Endothelial cell (in vitro differentiated cells): ENCODE measurements at regions not wholly inside any gene's neighbourhood (a gene's known extent, or its start where the extent isn't known, plus 50 kb on each side); places are given as distances from the start of the nearest gene placed in this dataset.

Experiments
- DNase-seq: peaks from one replicate; pipeline ENCODE4 v3.0.0; 2021; ENCODE audit warnings: low spot score
- H3K27ac Mint-ChIP-seq: one replicate; pipeline ENCODE4 v1.8.0; 2021; ENCODE audit warnings: mixed read lengths, inconsistent platforms; ENCODE audit not compliant: unreplicated experiment
- H3K27me3 Mint-ChIP-seq: one replicate; pipeline ENCODE4 v1.8.0; 2021; ENCODE audit warnings: mild to moderate bottlenecking, moderate library complexity, mixed read lengths, inconsistent platforms; ENCODE audit not compliant: unreplicated experiment
- H3K36me3 Mint-ChIP-seq: one replicate; pipeline ENCODE4 v1.8.0; 2021; ENCODE audit warnings: mild to moderate bottlenecking, low read depth, mixed read lengths, inconsistent platforms; ENCODE audit not compliant: unreplicated experiment
- H3K4me1 Mint-ChIP-seq: one replicate; pipeline ENCODE4 v1.8.0; 2021; ENCODE audit warnings: mild to moderate bottlenecking, mixed read lengths, inconsistent platforms; ENCODE audit not compliant: unreplicated experiment
- H3K4me3 Mint-ChIP-seq: one replicate; pipeline ENCODE4 v1.8.0; 2021; ENCODE audit warnings: mild to moderate bottlenecking, mixed read lengths, inconsistent platforms; ENCODE audit not compliant: unreplicated experiment
- H3K9me3 Mint-ChIP-seq: one replicate; pipeline ENCODE4 v1.8.0; 2021; ENCODE audit warnings: mixed read lengths, inconsistent platforms; ENCODE audit not compliant: unreplicated experiment
- TF ChIP-seq, protein P1 (sequence below): fragments of 200-600 bp; sonication (generic); IDR thresholded peaks from one replicate; pipeline ENCODE4 v1.5.0; 2021; ENCODE audit warnings: antibody characterized with exemption; ENCODE audit not compliant: unreplicated experiment

DNA sequence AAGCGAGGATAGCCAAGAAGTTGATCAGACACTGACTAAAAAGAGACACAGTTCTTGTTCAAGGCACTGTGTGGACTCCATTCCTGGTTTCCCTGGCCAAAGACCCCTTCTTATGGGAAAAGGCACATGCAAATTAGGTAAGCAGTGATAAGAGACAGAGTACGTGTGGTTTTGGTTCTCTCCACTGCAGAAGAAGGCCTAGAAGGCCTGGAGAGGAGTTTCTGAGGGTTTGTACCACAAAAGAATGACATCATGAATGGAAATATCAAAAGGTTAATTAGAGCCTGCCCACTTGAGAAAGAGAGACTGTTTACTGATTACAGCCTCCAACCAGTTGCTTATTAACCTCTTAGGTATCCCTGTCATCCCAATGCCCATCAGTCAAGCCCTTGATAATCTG is 137.5 kb downstream of the ZNF365 start:
- TF ChIP-seq, protein P1, sequence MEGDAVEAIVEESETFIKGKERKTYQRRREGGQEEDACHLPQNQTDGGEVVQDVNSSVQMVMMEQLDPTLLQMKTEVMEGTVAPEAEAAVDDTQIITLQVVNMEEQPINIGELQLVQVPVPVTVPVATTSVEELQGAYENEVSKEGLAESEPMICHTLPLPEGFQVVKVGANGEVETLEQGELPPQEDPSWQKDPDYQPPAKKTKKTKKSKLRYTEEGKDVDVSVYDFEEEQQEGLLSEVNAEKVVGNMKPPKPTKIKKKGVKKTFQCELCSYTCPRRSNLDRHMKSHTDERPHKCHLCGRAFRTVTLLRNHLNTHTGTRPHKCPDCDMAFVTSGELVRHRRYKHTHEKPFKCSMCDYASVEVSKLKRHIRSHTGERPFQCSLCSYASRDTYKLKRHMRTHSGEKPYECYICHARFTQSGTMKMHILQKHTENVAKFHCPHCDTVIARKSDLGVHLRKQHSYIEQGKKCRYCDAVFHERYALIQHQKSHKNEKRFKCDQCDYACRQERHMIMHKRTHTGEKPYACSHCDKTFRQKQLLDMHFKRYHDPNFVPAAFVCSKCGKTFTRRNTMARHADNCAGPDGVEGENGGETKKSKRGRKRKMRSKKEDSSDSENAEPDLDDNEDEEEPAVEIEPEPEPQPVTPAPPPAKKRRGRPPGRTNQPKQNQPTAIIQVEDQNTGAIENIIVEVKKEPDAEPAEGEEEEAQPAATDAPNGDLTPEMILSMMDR = no peak
- Mint-ChIP-seq H3K9me3 (no peaks in the 10 kb centered on the region), H3K27ac (no peak overlapping the region), H3K36me3 (no peaks in the 10 kb centered on the region), H3K4me3 (no peak overlapping the region), H3K4me1 (no peaks in the 10 kb centered on the region), H3K27me3 (no peaks in the 10 kb centered on the region)
- DNase-seq = no peak

DNA sequence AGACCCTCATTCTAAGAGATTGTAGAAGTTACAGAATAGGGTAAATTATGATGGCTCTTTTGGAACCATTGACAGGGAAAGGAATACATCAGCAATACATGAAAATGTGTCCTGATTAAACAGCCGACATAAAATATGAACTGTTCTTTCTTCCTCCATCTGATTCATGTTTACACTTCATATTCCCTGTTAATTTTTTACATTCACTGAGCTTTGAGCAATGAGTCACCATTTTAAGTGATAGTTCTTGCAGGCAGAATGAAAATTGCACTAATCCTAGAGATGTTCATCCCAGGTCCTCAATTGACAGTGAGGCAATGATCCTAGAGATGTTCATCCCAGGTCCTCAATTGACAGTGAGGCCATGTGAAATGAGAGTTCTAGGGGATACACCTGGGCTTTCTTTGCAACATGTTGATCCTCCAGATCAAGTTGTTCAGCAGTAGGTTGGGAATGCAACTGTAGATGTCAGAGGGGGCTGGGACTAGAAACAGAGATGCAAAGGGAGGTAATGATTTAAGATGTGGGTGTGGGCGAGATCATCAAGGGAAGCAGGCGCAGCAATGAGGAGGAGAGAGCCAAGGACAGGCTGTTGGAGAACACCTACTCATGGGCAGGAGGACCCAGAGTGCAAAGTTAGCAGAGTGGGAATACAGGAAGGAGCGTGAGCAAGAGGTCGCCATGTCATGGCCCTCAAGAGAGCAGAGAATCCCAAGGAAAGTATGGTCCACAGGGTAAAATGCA is 138.7 kb downstream of the ZNF365 start:
- no peak for DNase-seq
- Mint-ChIP-seq H3K4me1 (no peaks in the 10 kb centered on the region), H3K27ac (no peak overlapping the region), H3K36me3 (no peaks in the 10 kb centered on the region), H3K27me3 (no peaks in the 10 kb centered on the region), H3K4me3 (no peak overlapping the region), H3K9me3 (no peaks in the 10 kb centered on the region)
- TF ChIP-seq, protein P1 = no peak

DNA sequence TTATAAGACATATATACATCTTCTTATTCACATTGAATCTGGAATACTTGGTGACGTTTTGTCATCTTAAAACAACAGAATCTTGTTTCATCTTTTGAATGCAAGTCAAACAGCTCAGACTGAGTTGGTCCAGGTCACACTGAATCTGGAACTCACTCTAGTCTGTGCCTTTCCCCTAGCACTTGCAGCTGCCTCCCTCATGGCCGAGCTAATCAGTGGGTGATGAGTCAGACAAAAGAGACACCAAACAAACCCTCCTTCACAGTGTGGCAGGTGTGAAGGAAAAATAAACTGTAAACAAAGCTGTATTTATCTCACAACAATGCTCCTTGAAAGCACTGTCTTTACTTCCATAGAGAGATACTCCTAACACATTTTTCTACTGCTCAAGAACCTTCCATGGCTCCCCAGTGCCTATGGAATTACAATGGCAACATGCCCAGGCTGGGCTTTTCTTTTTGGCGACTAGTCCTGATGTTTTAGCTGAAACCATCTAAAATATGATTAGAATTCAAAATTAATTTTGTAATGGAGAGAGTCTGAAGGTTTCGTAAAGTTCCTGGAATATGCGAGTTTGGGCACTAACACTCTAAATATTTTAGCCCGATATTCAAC is 140.0 kb downstream of the ZNF365 start:
- Mint-ChIP-seq H3K36me3 (no peaks in the 10 kb centered on the region), H3K4me3 (no peak overlapping the region), H3K9me3 (no peaks in the 10 kb centered on the region), H3K27ac (no peak overlapping the region), H3K27me3 (no peaks in the 10 kb centered on the region), H3K4me1 (no peaks in the 10 kb centered on the region)
- TF ChIP-seq, protein P1 = no peak
- no peak for DNase-seq

DNA sequence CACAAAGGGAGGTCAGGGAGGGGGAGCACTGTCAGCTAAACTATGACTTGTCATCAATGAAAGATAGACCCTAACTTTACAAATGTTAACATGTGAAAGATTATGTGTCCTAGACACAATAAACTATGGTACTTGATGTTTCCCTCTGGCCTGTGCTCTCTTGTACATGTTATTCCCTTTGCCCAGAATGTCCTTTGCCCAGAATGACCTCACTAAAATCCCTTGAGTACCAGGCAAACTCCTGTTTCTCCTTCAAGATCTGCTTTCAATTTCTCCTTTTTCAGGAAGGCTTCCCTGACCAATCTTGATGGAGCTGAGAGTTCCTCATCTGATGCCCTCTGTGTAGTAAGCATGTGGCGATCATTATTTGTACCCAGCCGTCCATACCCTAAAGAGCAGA is 143.1 kb downstream of the ZNF365 start:
- Mint-ChIP-seq H3K27ac (no peak overlapping the region), H3K36me3 (no peaks in the 10 kb centered on the region), H3K4me1 (no peaks in the 10 kb centered on the region), H3K27me3 (no peaks in the 10 kb centered on the region), H3K4me3 (no peak overlapping the region), H3K9me3 (no peaks in the 10 kb centered on the region)
- TF ChIP-seq, protein P1 = no peak
- DNase-seq = no peak
